ENCODE measurements at regions not wholly inside any gene's neighbourhood (a gene's known extent, or its start where the extent isn't known, plus 50 kb on each side); places are given as distances from the start of the nearest gene placed in this dataset.
"Not testable (repeated sequence)": the region's sequence is repeated elsewhere in the genome, so short reads cannot be mapped to it uniquely, and the experiment has no call there.

DNA sequence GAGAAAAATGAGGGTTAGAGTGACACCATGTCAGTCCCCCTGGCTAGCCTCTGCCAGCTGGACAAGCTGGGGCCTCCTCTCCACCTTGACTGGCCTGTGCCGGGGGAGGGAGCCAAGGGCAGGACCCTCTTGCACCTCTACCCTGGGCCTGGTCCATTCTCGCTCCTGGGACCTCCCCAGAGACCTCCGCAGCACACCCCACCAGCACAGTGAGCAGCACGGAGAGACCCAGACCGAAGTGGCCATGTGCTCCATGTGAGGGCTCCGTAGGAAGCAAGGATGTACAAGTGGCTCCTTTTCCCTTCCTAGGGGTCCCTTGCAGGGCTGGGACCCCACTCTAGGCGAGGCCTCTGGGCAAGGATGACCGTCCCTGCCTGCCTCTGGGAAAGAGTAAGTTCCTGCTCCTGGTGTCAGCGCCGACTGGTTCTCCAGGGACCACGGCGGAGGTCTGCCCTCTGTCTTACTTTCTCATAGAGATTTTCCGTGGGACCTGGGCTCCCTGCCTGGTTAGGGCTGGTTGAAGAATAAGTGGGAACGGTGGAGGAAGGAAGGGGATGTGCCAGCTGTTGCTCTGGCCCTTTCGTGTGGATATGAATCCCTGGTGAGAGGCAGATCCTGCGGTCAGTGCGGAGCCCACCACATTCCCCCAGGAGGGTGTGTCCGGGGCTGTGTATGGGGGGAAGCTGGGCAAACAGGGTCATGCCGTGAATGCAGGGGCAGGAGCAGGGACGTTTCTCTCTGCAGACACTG is 124.2 kb downstream of the METRNL start:
- no peak for DNase-seq (ENCODE audit: low read depth)

DNA sequence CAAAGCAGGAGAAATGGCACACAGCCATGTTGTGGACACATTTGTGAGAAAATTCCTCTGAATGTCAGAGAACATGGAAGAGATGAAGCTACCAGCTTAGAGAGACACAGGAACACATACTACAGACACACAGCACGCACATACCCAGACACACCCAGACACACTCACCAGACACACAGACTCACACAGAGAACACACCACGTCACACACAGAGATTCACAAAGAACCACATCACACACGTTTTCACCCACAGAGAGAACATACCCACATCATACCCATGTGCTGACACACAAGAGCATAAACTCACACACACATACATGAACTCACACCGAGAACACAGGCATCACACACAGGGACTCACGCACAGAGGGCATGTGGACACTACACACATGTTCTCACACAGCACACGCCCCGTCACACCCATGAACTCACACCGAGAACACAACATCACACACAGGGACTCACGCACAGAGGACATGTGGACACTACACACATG is 124.9 kb downstream of the METRNL start:
- no peak for DNase-seq (ENCODE audit: low read depth)

GRCh38 chr17:83204736-83205386 is 125.5 kb downstream of the METRNL start:
- DNase-seq (ENCODE audit: low read depth) = not testable (repeated sequence)

DNA sequence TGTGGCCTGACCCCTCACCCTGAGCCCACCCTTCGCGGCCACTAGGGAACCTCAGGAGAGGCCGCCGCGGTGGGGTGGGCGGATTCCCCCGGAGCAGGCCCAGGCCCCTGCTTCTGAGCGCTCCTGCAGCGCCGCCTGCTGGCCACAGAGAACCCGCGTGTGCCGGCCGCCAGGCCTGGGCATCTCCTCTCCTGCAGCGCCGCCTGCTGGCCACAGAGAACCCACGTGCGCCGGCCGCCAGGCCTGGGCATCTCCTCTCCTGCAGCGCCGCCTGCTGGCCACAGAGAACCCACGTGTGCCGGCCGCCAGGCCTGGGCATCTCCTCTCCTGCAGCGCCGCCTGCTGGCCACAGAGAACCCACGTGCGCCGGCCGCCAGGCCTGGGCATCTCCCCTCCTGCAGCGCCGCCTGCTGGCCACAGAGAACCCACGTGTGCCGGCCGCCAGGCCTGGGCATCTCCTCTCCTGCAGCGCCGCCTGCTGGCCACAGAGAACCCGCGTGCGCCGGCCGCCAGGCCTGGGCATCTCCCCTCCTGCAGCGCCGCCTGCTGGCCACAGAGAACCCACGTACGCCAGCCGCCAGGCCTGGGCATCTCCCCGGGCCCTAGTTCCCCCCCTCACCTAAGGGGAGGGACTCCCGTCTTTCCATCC is 126.1 kb downstream of the METRNL start:
- not testable (repeated sequence) for DNase-seq (ENCODE audit: low read depth)

- not testable (repeated sequence) for DNase-seq (ENCODE audit: low read depth)
These were observed 126.6 kb downstream of the METRNL start for GRCh38 chr17:83206036-83206394.

DNA sequence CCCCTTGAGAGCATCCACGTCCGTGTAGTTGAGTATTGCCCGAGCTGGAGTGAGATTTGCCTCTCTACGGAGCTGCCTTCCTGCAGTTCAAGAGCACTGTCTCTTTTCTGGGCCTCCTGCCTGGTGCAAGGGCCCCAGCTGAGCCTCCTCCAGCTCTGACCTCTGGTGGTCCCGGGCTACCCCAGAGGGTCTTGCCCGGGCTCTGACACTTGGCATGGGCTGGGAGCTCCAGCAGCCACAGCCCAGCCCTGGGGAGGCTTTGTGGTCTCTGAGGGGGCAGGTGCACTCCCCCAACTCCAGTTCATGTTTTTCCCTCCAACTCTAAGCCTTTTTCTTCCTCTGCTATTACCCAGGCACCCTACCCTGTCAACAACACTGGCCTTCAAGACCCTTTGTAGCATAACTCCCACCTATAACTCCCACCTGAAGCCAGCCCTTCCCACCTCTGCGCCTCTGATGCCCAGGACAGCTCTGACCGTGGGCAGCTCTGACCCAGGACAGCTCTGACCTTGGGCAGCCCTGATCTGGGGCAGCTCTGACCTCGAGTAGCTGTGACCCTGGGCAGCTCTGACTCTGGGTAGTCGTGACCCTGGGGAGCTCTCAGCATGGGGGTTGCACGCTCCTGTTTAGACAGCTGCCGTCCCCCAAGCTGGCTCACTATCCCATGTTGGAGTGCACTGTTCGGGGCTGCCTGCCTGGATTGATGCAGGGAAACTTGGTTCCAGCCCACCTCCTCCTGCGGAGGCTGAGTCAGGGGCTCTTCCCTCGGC is 127.6 kb downstream of the METRNL start:
- DNase-seq (ENCODE audit: low read depth) = not testable (repeated sequence)

- not testable (repeated sequence) for DNase-seq (ENCODE audit: low read depth)
These were observed 167.6 kb downstream of the METRNL start for GRCh38 chr17:83247001-83247400.

Measured in renal cortical epithelial cell (primary cell).